HG02981 (cell line): ENCODE measurements at regions not wholly inside any gene's neighbourhood (a gene's known extent, or its start where the extent isn't known, plus 50 kb on each side); places are given as distances from the start of the nearest gene placed in this dataset.
"Not testable (repeated sequence)": the region's sequence is repeated elsewhere in the genome, so short reads cannot be mapped to it uniquely, and the experiment has no call there.

Experiments
- ATAC-seq: cut with Tn5 transposase; IDR thresholded peaks from one replicate; pipeline ENCODE4 v1.9.1; 2021; ENCODE audit warnings: mild to moderate bottlenecking, moderate library complexity; ENCODE audit not compliant: unreplicated experiment

GRCh38 chr20:43404878-43405277 lies 52.8 kb upstream of the SRSF6 start:
- no peak for ATAC-seq

GRCh38 chr20:43400882-43401281 lies 56.8 kb upstream of the SRSF6 start:
- not testable (repeated sequence) for ATAC-seq

- ATAC-seq = no peak
These were observed 58.9 kb upstream of the SRSF6 start for GRCh38 chr20:43398676-43399324.

GRCh38 chr20:43397147-43397546 lies 60.5 kb upstream of the SRSF6 start:
- ATAC-seq = no peak

- no peak for ATAC-seq
These were observed 64.6 kb upstream of the SRSF6 start for GRCh38 chr20:43393052-43393451.

GRCh38 chr20:43392561-43392960 lies 65.1 kb upstream of the SRSF6 start:
- no peak for ATAC-seq

- ATAC-seq = no peak
These were observed 67.7 kb upstream of the SRSF6 start for GRCh38 chr20:43389839-43390626.

GRCh38 chr20:43389211-43389610 lies 68.5 kb upstream of the SRSF6 start:
- no peak for ATAC-seq

GRCh38 chr20:43388268-43389002 lies 69.3 kb upstream of the SRSF6 start:
- ATAC-seq = no peak

GRCh38 chr20:43387737-43388136 lies 70.0 kb upstream of the SRSF6 start:
- ATAC-seq = no peak

- ATAC-seq = no peak
These were observed 70.8 kb upstream of the SRSF6 start for GRCh38 chr20:43386878-43387277.

- ATAC-seq = no peak
These were observed 71.8 kb upstream of the SRSF6 start for GRCh38 chr20:43385914-43386313.

- ATAC-seq = no peak
These were observed 73.4 kb upstream of the SRSF6 start for GRCh38 chr20:43384101-43384940.

- peak; percentile 51 for ATAC-seq
These were observed 74.5 kb upstream of the SRSF6 start for GRCh38 chr20:43383026-43383795.

- not testable (repeated sequence) for ATAC-seq
These were observed 75.6 kb upstream of the SRSF6 start for GRCh38 chr20:43382135-43382534.

- not testable (repeated sequence) for ATAC-seq
These were observed 76.2 kb upstream of the SRSF6 start for GRCh38 chr20:43381533-43381932.

GRCh38 chr20:43379239-43379917 lies 78.3 kb upstream of the SRSF6 start:
- no peak for ATAC-seq

GRCh38 chr20:43376831-43377230 lies 80.9 kb upstream of the SRSF6 start:
- no peak for ATAC-seq

- no peak for ATAC-seq
These were observed 82.1 kb upstream of the SRSF6 start for GRCh38 chr20:43375591-43375990.

GRCh38 chr20:43372051-43372450 lies 85.6 kb upstream of the SRSF6 start:
- ATAC-seq = no peak
